HEK293T (cell line): ENCODE measurements at regions not wholly inside any gene's neighbourhood (a gene's known extent, or its start where the extent isn't known, plus 50 kb on each side); places are given as distances from the start of the nearest gene placed in this dataset.
"Not testable (repeated sequence)": the region's sequence is repeated elsewhere in the genome, so short reads cannot be mapped to it uniquely, and the experiment has no call there.

Source experiments
- CTCF ChIA-PET: fragments of 350-600 bp; formaldehyde crosslinking; extraction: SDS; loops from one replicate; lab custom pipeline; 2021; ENCODE audit warnings: antibody characterized with exemption, inconsistent platforms; lab: Yijun Ruan, JAX
- POLR2A ChIA-PET: fragments of 350-600 bp; formaldehyde crosslinking; extraction: SDS; loops from one replicate; lab custom pipeline; 2020; ENCODE audit warnings: antibody characterized with exemption, inconsistent platforms; lab: Yijun Ruan, JAX
- DNase-seq: peaks from one replicate; pipeline ENCODE4 v3.0.0; 2012; ENCODE audit warnings: mixed read lengths; ENCODE audit errors: extremely low spot score

DNA sequence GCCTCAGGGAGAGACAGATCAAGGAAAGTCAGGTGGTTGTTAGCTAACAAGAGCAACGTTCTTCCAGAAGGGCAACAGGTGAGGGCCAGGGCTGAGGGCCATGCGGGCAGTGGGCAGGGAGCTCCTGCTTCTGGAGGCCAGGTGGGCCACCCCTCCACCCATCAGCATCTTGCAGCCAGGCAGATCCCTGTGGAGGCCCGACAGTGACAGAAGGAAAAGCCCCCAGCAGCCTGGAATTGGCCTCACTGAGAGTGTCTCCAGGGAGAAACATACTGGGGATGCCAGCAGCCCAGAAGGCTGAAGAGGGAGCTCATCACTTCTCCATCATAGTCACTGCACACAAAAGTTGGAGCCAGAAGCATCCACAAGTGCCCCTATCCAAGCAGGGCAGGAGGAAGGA is 300.1 kb downstream of the BCL2L11 start:
- POLR2A ChIA-PET, DNase-seq, CTCF ChIA-PET: not testable (repeated sequence)

DNA sequence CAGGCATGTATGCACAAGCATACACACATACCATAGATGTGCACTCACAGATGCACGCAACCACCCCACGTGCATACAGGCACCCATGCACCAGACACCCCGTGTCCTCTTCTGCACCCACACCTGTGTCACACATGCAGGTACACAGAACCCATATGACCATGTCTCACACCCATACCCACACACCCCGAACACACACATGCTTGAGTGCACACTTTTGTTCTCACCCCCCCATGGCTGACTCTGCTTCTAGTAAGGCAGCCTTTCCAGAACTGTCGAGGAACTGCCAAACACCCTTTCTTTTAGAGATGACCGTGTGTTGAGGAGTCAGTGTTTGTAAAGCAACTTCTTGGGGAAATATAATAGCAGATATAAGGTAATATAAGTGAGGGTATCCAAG is 301.2 kb downstream of the BCL2L11 start:
- POLR2A ChIA-PET, CTCF ChIA-PET, DNase-seq: not testable (repeated sequence)

GRCh38 chr2:111422562-111422961 is 301.8 kb downstream of the BCL2L11 start:
- CTCF ChIA-PET, DNase-seq, POLR2A ChIA-PET: not testable (repeated sequence)

DNA sequence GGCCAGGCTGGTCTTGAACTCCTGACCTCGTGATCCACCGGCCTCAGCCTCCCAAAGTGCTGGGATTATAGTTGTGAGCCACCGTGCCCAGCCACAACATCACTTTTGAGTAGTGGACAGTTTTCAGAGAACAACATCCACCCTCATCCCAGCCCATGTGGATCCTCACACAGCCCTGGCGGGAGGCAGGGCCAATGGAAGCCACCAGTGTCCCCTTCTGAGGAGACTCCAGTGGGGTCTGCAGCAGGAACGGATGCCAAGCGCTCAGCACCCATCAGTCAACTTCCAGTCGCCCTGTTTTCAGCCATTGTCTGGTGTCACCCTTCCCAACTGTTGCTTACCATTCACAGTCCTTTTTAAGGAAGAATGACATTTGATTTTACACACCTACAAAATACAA is 302.5 kb downstream of the BCL2L11 start:
- DNase-seq, CTCF ChIA-PET, POLR2A ChIA-PET: not testable (repeated sequence)

- CTCF ChIA-PET, POLR2A ChIA-PET, DNase-seq: not testable (repeated sequence)
These were observed 303.5 kb downstream of the BCL2L11 start for GRCh38 chr2:111424176-111424575.

DNA sequence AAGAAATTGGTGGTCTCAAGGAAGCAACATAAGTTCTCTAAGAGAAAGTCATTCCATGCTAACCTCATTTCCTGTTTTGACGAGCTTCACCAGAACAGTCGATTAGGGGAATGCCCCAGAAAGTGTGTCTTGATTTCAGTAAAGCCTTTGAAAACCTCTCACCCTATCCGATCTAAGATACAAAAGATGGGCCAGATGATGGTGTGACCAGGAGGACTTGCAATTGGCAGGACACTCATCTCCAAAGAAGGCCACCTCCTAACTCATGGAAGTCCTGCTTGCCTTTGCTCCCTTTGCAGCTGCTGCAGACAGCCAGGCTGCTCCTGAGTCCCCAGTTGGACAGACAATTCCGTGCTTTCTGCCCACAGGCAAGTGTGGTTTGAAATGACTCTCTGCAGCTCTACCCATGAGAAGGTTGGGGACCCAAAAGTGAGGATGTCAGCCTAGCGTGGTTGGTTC is 304.2 kb downstream of the BCL2L11 start:
- POLR2A ChIA-PET, CTCF ChIA-PET, DNase-seq: not testable (repeated sequence)

- POLR2A ChIA-PET, CTCF ChIA-PET: not testable (repeated sequence)
These were observed 305.1 kb downstream of the BCL2L11 start for GRCh38 chr2:111425789-111426201.

GRCh38 chr2:111427346-111427745 is 306.6 kb downstream of the BCL2L11 start:
- POLR2A ChIA-PET, CTCF ChIA-PET, DNase-seq: not testable (repeated sequence)

More at GRCh38 chr2:111425789-111426201, 305.1 kb downstream of the BCL2L11 start:
- DNase-seq: not testable (repeated sequence)

DNA sequence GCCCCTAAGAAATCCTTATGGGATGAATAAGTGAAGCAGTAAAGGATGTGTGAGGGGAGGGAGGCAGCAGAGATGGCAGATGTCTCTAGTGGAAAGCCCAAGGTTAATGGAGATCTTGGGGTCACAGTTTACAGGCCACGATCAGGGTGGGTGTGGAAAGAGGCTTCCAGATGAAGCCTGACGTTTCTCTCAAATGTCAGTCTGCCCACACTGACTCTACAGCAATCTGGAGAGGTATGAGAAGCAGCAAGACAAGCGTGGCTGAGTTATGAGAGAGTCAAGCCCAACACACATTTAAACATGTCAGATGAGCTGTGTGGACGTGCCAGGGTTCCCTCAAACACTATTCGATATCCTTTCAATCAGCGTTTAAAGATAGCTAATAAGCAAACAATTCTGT is 308.2 kb downstream of the BCL2L11 start:
- DNase-seq, CTCF ChIA-PET, POLR2A ChIA-PET: not testable (repeated sequence)

DNA sequence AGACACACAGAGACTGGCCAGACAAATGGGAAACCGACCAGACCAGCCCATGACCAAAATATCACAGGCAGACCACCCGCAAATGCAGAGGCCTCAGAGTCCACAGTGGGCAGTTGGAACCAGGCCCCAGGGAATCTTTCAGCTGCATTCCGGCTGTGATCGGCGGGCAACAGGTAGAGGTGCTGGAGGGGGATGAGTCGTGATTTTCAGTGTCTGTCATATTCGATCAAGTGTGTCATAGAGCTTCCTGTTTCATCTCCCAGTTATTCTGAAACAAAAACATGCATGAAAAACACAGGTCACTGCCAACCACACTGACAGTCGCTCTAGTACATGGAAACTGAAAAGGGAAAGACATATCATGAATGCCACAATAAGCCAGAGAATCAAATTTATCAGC is 308.6 kb downstream of the BCL2L11 start:
- POLR2A ChIA-PET, CTCF ChIA-PET, DNase-seq: not testable (repeated sequence)

DNA sequence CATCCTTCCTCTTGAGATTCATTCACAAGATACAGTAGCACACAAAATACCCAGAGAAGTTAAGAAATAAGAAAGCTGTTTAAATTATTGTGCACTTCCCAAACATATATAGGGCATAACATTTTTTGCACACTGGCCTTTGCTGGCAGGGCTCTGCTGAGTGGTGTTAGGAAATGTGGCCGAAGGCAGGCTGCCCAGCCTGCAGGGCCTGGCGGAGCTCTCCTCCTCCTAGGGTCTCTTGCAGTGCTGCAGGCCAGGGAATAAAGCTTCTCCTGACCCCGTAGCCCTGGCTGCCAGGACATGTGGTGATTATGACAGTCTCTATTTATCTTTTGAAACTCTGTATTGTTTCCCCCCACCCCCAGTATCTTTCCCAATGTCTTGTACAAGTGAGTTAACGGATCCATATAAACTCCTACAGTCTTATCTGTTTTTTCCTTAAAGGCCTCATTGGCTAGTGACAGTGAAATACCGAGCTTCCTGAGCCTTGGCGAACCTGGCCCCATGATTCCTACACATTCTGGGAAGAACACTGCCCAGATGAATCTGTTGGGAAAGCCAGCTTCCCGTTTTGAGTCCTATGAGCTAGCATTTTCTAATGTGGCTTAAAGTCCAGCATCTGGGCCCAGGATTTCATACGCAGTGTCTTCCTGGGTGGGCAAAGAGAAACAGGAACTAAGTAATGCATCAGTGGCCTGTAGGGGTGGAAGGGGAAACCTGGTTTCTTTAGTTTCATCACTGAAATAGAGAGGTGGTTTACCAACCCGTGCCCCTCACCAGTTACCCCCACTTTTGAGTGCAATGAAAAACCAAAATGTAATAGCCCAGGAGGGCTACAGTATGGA is 310.3 kb downstream of the BCL2L11 start:
- CTCF ChIA-PET, DNase-seq, POLR2A ChIA-PET: not testable (repeated sequence)

DNA sequence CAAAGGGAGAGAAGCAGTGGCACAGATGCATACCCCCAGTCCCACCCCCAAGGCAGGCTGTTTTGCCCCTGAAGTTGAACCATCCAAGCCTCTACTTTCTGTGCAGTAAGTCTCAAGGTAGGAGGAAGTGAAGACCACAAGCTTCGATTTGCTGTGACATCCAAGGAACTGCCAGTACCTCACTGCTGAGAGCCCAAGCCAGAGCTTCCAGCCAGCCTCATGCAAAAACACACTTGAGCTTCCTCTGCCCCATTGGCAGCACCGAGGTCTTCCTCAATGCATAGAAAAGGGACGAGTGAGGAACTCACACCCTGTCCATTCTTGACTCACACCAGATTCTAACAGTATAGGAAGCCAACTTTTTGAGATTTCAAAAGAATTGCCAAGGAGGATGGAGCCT is 311.7 kb downstream of the BCL2L11 start:
- CTCF ChIA-PET, POLR2A ChIA-PET, DNase-seq: not testable (repeated sequence)

DNA sequence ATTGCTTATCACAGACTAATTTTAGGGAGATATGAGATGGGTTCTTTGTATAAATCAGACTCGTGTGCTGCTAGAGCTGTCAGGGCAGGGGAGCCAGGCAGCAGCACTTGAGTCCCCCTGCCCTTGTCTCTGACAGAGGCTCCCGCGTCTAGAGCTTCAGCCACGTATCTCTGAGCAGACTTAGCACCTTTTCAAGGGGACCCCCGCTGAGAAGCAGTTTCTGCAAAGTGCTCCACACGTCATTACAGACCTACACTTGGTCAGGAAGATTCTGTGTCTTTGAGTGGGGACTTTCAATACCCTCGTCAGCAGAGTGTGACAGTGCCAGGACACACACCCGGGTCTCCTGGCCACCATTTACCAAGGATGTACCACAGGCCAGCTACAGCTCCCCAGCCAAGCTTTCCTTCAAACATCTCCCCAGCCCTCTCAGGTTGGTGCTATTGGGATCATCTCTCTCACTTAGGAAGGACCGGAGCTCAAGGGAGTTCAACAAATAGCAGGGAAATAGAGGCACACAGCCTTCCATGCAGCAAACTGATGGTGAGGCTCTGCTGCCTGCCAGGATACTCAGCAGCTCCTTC is 312.3 kb downstream of the BCL2L11 start:
- CTCF ChIA-PET, POLR2A ChIA-PET, DNase-seq: not testable (repeated sequence)

- DNase-seq, CTCF ChIA-PET, POLR2A ChIA-PET: not testable (repeated sequence)
These were observed 313.3 kb downstream of the BCL2L11 start for GRCh38 chr2:111433892-111434607.

DNA sequence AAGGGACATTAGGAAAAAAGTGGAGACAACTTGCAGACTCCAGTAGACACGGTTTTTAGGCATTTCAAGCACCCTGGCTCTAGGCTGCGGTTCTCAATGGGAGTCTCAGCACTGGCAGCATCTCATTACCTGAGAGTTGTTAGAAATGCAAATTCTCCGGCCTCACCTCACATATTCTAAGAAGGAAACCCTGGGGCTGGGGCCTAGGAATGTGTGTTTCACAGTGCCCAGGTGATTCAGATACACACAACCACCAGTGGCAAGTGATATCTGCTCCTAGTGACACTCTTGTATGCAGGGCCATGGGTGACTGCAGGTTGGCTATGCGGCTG is 313.9 kb downstream of the BCL2L11 start:
- POLR2A ChIA-PET, DNase-seq, CTCF ChIA-PET: not testable (repeated sequence)

DNA sequence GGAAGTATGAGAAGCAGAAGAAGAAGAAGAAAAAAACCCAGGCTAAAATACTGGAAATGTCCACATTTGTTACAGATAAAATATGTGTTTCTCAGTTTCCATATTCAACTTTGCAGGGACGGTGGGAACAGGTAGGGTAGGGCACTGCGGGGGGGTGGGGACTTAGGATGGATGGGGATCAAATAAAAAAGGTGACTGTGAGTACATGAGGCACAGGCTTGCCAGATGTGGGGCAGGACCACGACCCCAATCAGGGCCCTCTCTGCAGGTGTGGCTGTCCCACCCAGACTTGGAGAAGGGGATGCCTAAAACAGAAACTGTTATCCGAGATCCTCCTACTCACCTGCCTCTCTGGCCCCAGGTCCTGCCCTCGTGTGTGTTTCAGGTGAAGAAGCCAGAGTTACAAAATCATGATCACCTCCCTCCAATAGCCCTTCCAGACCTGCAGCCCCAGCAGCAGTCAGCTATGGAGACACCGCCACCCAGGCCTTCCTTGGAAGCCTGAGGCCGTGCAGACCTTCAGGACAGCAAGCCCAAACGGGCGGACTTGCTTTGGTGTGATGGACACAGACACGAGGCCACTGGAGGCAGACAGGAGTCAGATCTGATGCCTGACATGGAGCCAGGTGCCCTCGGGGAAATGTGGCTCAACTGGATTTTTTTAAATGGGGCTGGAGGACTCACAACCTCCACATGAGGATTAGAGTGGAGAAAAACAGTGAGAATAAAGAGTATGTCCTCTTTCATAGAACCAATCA is 315.0 kb downstream of the BCL2L11 start:
- POLR2A ChIA-PET, CTCF ChIA-PET, DNase-seq: not testable (repeated sequence)

DNA sequence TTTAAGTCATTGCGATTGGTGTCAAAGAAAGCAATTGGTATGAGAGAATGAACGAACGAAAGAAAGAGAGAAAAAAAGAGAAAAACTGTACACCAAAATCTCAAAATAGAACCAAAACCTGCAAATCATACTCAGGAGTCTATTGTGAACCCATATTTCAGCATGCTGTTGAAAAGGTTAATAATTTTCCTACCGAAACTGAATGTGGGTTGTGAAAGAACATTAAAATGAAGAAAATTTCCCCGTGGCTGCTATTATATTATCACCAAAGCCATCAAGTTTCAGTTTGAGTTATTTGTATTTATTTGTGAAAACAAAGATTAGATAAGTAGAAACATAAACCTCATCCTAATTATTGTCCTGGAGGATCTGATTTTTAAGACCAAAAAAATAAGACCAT is 315.7 kb downstream of the BCL2L11 start:
- CTCF ChIA-PET, DNase-seq, POLR2A ChIA-PET: not testable (repeated sequence)
